ENCODE measurements at regions not wholly inside any gene's neighbourhood (a gene's known extent, or its start where the extent isn't known, plus 50 kb on each side); places are given as distances from the start of the nearest gene placed in this dataset.
"Not testable (repeated sequence)": the region's sequence is repeated elsewhere in the genome, so short reads cannot be mapped to it uniquely, and the experiment has no call there.

DNA sequence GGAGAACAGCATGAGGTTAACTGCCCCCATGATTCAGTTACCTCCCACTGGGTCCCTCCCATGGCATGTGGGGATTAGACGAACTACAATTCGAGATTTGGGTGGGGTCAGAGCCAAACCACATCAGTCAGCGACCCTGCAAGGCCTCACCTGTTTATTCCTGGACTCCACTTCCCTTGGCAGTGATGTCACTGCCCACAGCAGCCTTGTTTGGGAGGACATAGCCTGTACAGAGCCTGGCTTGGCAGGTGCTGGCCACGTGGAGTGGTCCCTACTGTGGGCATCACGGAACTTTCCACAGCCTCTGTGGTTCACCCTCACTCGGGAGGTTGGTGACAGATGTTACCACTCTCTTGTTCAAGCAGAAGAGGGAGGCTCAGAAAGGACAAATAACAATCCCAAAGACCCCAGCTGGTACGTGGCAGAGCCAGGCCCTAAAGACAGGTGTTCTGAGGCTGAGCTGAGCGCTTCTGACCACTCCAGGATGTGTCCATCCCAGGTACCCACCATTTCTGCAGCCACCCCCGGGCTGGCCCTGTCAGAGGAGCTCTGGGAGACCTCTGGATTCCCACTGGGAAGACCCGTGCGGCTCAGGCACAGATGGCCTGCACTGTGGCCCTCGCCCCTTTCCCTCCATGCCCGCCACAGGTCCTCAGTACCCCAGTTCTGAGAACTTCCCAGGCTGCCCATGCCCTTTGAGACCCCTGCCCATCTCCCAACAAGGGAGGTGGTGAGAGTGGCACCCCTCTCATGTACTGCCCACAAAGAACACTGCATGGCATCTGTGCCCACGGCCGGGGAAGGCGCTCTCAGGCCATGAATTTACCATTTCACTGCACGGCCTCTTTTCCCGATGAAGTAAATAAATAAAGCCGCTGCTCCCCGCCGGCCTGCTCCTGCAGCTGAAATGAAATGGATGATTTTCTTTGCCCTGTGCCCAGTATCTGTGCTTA, 605.8 kb downstream of the TBC1D22A start:
- no peak for DNase-seq

DNA sequence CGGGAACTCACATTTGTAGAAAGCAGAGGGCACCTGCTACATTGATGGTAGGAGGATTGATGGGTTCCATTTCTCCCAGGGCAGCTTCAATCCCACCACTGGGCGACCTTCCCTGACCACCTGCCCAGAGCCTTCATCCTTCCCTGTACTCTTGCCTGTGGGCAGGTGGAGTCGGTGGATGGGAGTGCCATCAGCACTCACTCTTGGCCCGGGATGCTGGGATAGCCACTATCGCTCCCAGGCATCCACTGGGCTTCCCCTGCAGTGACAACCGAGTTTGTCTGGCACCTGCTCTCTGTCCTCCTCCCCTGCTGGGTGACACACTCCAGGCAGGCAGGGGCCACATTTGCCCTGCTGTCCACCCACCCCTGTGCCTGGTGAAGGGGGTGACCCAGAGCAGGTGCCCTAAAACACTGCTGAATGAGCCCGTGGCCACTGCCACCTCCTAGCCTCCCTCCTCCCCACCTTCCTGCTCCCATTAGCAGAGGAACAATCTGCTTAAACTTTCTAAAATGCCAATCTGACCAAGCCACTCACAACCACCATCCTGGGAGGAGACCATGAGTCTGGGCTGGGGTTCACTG, 604.7 kb downstream of the TBC1D22A start:
- DNase-seq: no peak

DNA sequence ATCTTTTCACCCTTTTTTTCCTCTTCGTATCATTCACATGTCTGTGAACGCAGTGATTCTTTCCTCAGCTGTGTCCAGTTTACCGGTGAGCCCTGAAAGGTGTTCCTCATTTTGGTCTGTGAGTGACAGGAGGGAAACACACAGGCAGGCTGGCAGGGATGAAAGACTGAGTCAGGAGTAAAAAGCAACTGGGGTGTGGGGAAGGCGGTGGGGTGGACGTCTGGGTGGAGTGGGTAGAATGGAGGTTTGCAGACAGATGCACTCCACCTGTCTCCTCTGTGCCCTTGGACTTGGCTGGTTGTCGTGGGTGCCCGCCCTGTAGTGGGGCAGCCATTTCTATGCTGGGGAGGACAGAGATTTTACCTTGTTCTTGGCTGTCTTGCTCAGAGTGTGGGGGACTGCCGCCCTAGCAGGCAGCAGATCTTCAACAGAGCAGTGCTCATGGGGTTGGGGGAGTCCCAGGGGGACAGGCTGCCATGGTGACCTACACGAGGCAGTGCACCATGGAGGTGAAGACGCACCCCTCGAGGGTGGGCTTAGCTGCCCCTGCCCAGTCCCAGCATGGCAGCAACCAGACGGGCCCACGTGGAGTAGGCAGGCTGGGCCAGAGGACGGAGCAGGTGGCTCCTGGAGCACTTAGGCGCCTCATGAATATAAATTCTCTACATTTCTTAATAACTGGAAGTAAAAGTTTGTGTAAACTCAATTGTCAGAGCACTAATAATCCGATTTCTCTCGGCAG, 603.7 kb downstream of the TBC1D22A start:
- no peak for DNase-seq

DNA sequence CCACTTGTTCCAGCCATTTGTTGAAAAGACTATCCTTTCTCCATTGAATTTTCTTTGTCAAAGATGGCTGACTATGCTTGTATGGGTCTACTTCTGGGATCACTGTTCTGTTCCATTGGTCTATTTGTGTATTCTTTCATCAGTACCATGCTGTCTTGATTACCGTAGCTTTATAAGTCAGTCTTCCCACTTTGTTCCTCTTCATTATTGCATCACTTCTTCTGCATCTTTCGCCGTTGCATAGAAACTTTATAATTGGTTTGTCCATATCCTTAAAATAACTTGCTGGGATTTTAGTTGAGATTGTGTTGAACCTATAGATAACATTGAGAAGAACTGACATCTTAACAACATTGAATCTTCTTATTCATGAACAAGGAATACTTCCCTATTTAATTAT, 598.8 kb downstream of the TBC1D22A start:
- no peak for DNase-seq

DNA sequence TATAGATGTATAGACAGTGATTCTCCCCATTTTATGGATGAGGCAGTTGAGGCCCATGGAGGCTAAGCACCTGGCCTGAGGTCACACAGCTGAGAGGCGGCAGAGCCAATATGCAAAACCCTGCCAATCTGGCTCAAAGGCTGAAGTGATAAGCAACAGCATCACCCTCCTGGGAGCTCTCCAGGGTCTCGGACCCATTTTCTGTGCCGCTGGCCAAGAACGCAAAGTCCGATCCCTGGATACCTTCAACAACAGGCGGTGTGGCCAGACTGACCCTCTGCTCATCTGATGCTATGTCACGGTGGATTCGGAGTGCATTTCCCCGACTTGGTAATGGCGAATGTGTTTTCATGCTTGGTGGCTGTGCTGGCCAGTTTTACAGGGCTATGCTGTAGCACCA, 595.0 kb downstream of the TBC1D22A start:
- DNase-seq: no peak

DNA sequence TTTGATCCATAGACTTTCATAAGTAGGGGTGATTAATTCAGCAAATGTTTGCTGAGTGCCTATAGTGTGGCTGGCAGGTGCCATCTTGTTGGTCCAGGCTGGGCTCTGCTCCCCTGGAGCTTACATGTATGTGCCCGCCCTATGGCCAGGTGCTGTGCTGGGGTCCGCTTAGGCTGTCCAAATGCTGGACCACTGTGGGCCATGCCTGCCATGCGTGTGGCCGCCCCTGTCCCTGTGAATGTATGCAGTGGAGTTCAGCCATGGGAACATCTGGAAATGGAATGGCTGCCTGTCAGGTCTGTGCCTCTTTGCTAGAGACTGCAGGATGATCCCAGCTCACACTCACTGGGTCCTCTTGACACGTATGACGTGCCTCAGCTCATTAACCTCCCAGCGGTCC, 594.6 kb downstream of the TBC1D22A start:
- no peak for DNase-seq

DNA sequence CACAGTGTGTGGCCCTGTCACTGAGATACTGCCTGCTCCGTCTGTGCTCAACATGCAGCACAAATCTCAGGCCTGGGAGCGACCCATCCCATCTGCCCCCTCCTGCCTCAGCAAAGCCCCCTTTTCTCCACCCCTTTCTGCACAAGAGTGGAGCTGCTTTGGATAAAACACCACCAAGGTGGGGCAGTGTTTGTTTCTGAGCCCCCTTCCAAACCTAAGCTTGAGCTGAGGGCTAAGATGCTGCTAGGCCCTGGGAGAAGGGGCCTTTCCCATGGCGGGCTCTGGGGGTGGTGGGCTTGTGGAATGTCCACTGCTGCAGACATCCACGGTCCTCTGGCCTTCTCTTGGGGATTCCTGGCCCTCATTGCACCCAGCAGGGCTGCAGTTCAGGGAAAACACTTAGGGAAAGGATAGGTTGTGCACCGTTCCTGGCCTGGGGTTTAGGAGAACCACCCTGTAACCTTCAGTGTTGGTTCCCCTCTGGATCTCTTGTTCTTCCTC, 594.1 kb downstream of the TBC1D22A start:
- no peak for DNase-seq

DNA sequence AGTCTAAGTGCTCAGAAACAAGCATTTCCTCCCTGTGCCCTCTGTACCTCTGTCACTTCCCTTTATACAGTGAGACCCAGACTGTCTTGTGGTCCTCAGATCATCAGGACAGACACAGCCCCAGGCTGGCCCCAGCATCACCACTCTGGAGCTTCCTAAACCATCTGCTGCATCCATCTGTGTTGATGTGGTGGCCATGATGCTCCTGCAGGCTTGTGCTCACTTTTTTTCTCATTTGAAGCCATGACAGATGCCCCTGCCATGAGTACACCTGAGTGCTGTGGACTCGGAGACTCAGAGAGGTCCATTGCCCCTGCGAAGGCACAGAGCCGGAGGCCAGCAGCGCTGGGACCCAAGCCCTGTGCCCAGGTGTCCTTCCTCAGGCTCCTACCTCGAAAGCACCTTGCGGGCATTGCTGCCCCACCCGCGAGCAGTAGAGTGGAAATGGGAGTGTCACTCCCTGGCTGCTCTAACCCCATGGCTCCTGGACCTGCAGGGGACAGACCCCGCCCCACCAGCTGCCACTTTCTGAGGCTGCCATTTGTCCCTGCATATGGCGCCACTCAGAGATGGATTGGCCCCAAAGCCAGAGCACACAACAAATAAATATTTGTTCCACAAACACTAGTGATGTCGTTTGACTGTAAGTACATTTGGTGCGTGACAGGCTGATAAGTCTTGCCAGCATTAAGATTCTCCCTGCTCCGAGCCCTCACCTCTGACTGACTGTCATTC, 593.5 kb downstream of the TBC1D22A start:
- DNase-seq: no peak

DNA sequence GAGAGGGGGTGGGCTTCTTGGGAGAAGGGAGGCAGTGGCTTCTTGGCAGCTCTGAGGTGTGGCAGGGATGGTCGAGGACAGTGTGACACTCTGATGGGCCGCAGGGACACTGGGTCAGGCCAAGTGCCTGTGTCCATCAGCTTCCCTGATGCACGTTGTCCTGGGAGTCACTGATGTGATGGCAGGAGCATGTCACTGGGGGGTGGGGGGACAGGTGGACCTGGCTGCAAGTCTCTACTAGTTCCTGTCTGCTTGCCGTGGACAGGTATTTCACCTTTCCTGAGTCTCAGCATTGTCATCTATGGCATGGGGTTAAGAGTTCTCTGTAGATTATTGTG, 592.9 kb downstream of the TBC1D22A start:
- no peak for DNase-seq

DNA sequence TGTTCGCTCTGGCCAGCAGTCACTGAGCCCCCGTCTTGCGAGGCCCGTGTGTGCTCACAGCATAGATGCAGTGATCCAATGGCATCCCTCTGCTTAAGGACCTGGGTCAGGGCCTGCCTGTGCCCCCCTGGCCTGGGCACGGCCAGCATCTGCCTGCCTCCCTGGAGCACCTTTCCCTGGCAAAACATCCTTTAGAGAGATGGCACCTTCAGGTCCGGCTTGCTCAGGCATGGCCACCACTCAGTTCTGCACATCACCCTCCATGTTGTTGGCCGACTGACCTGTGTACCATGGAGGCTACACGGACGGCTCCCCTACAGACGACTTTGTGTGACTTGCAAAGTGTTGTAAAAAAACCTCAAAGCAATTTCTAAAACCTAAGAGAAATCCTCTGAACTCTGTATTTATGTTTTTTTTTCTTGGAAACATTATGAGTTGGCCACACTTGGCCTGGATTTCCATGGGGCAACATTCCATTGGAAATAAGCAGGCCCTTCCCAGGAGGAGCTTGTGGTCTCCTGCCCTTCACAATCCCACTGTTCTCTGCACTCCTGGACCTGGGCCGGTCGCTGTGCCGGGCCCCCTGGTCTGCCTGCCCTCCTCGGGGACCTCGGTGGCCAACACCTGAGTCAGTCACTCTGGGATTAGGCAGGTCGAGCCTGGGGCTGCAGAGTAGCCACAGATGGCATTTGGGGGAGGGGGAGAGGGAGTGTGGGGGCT, 592.4 kb downstream of the TBC1D22A start:
- DNase-seq: no peak

DNA sequence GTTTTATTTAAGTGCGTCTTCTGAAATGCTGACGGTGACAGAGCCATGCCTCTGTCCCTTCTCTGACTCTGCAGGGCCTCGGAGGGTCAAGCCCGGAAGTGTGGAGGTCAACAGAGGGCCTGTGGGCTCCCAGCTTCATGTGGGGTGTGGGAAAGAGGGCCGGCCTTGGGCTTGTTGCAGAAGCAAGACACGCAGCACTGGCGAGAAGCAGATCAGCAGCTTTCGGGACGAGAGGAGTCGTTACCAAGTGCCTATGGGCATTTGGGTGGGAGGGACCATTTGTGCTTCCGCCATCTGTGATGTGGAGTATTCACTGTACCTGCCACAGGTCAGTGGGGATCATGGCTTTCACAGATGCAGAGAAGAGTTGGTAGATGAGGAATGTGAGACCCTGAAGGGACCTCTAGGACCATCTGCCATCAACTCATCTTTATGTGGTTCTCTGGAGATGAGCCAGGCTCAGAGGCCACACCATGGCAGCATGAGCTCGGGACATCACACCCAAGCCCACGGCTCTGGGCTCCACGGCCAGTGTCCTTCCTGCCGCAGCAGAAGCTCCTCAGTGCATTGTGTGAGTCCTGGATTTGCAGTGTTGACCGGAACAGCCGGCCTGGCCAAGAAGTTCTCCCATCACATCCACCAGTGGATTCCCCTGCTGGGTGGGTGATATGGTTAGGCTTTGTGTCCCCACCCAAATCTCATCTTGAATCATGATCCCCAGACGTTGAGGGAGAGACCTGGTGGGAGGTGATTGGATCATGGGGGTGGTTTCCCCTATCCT, 590.7 kb downstream of the TBC1D22A start:
- DNase-seq: no peak

DNA sequence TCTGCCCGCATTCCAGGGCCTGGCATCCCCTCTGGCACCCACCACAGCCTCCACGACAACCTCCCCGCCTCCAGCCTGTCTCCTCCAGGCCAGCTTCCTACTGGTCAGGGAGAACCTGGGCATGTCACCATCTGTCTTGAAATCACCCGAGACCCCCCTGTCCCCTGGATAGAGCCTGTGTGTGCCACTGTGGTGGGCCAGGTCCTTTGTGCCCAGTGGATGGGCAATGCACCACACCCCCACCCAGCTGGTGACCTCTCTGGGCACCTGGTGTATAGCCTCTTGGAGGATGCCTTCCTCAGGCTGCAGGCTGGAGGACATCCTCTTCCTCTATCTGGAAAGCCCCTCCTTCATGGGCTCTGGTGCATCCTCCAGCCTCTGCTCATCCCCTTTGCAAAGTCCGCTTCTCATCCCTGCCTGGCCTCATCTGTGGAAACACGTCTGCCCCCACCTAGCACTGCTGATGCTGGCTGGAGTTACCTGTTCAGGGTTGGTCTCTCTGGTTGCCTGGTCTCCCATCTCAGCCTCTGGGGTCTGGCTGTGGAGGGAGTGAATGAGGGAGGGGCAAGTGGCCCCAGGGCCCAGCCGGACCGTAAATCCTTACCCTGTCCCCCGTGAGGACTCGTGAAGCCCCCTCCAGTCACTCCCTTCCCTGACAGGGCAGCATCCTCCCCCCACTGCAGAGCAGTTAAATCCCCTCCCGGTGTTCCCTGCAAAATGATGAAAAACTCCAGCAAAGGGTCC, 589.6 kb downstream of the TBC1D22A start:
- DNase-seq: no peak

DNA sequence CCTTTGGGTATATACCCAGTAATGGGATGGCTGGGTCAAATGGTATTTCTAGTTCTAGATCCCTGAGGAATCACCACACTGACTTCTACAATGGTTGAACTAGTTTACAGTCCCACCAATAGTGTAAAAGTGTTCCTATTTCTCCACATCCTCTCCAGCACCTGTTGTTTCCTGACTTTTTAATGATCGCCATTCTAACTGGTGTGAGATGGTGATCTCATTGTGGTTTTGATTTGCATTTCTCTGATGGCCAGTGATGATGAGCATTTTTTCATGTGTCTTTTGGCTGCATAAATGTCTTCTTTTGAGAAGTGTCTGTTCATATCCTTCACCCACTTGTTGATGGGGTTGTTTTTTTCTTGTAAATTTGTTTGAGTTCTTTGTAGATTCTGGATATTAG, 583.8 kb downstream of the TBC1D22A start:
- DNase-seq: not testable (repeated sequence)

DNA sequence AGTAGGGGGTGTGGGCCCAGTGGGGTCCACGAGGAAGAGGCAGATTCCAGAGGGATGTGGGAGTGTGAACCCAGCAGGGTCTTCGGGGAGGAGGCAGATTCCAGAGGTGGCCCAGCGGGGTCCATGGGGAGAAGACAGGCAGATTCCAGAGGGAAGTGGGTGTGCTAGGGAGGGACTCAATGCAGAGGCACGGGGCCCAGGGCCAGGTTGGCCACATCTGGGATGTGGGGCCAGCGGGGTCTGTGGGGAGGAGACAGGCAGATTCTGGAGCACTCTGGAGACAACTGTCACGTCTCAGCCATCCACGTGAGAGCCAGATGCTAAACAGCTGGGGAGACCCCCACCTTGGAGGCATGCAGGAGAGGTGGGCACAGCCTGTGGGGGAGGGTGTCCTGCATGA, 582.6 kb downstream of the TBC1D22A start:
- no peak for DNase-seq

DNA sequence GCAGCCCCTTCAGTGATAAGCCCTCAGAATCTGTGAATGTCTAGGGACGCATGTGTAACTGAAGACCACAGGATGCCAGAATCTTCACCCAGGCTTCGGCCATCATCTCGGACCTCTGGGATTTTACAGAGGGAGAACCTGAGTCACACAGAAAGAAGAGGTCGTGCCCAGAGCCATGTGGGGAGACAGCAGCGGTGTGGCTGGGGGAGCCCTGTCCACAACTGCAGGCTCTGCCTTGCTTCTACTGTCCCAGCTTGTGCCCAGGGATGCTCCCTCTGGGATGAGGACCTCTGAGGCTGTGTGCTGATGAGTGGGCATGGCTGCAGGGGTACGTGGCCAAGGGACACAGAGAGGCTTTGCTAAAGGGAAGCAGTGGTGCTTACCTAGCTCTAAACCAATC, 582.0 kb downstream of the TBC1D22A start:
- no peak for DNase-seq

DNA sequence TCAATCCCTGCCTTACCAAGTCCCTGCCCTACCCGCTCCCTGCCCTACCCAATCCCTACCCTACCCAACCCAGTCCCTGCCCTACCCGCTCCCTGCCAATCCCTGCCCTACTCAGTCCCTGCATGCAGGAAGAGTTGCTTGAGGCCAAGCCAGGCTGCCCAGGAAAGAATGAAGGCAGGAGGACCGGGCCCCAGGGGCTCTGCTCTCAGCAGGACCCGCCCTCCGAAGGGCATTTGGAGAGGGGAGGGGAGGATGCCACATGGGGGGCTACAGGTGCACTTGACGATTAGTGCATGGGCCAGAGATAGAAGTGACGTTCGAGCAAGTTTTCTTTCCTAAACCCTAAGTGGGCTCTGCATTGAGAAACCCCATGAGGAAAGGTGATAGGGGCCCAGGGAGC, 581.2 kb downstream of the TBC1D22A start:
- DNase-seq: no peak

DNA sequence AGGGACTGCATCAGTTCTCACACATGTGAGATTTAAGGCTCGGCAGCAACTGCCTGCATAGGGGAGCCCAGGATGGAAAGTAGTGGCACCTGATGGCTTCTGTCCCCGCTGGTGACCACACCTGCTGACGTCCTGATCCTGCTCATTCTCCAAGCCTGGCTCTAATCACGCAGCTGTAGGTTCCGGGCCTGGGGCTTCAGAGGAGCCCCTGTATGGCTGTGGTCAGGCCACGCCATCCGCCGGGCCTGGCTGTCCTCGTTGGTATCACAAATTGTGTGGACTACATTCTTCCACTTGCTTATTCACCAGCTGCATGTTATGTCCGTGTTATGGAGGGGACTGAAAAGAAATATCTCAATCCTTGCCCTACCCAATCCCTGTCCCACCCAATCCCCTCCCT, 580.0 kb downstream of the TBC1D22A start:
- DNase-seq: no peak

DNA sequence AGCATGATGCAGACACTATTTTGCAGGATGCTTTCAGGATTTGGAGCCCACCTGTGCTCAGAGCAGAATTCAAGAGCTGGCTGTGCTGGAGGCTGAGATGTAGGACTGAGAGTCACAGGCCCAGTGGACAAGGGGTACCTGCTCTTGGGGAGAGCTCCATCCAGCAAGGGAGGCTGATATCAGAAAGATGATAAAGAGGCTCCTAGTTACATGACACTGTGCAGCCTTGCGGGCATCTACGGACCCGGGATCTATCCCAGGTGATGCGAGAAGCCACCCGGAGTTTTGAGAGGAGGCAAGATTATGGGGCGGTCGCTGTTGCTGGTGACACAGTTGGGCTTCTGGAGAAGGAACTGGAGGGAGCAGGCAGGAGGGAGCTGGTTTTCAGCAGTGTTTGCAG, 579.0 kb downstream of the TBC1D22A start:
- DNase-seq: no peak

DNA sequence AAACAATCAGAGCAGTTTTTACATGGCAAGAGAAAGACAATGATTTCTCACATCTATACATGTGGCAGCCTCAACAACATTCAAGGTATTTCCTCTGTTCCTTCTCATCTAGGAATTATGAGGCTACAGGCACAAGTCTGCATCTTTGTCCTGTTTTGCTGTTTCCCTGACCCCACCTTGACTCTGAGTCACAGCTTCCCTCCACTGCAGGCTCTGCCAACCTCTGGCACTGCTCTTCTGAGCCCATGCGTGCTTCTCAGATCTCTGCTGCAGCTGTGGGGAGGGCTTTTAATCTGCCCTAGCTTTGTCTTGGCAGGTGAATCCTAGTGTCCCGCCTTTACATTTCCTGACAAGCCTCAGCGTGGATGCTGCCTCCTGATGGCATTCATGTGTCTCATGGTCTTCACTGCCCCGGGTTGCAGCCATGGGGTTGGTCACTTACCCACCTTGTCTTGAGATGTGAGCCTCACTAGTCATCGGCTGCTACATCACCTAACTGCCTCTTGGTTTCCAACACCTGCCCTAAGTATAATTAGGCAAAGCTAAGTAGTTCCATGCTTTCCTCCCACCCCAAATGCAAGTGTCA, 578.5 kb downstream of the TBC1D22A start:
- DNase-seq: no peak
